Suprapubic skin (tissue), 4 donors: ENCODE measurements at regions not wholly inside any gene's neighbourhood (a gene's known extent, or its start where the extent isn't known, plus 50 kb on each side); places are given as distances from the start of the nearest gene placed in this dataset.

Experiments used
- EP300 ChIP-seq: sonication (generic); formaldehyde crosslinking; IDR thresholded peaks from one replicate; pipeline ENCODE4 v1.6.1; 2017; ENCODE audit warnings: antibody characterized with exemption
- POLR2A ChIP-seq, 2 donors: fragments of 450-650 bp; IDR thresholded peaks; one replicate each; pipeline ENCODE4 v1.6.1; 2017; ENCODE audit warnings: antibody characterized with exemption in 2 of 2, mild to moderate bottlenecking in 2 of 2, moderate library complexity in 2 of 2
- POLR2AphosphoS5 ChIP-seq, 3 donors: sonication (generic); formaldehyde crosslinking; IDR thresholded peaks; one replicate each; pipeline ENCODE4 v1.6.1; 2017; ENCODE audit warnings: antibody characterized with exemption in 3 of 3
- TF ChIP-seq, protein P1 (sequence below), 2 donors: fragments of 200-600 bp in 1 of 2; fragments of 450-650 bp in 1 of 2; sonication (generic) in 1 of 2; IDR thresholded peaks; one replicate each; pipeline ENCODE4 v1.5.1; 2016 to 2019; ENCODE audit warnings: antibody characterized with exemption in 2 of 2, mild to moderate bottlenecking in 1 of 2, moderate library complexity in 1 of 2

DNA sequence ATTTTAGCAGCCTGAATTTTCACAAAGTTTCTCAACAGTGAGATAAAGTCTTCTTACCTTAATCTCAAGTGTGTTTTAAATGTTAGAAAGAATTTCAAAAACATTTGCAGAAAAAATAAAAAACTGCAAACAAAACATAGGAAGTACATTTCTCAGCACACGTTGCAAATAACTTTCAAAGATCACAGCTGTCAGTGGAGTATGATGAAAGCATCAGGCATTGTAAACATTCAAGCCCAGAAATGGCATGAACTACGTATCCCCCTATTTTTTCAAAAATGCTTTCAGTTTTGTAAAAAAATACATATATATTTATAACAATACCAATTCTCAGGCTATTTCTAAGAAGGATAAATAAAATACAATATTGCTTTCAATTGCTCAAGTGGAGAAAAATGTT is 320.6 kb upstream of the TFPI start:
- TF ChIP-seq POLR2AphosphoS5 (IDR thresholded peaks at IDR 0.05) (no peak), POLR2A (IDR thresholded peaks at IDR 0.05) (no peak), EP300 (no peak)
- TF ChIP-seq, protein P1, sequence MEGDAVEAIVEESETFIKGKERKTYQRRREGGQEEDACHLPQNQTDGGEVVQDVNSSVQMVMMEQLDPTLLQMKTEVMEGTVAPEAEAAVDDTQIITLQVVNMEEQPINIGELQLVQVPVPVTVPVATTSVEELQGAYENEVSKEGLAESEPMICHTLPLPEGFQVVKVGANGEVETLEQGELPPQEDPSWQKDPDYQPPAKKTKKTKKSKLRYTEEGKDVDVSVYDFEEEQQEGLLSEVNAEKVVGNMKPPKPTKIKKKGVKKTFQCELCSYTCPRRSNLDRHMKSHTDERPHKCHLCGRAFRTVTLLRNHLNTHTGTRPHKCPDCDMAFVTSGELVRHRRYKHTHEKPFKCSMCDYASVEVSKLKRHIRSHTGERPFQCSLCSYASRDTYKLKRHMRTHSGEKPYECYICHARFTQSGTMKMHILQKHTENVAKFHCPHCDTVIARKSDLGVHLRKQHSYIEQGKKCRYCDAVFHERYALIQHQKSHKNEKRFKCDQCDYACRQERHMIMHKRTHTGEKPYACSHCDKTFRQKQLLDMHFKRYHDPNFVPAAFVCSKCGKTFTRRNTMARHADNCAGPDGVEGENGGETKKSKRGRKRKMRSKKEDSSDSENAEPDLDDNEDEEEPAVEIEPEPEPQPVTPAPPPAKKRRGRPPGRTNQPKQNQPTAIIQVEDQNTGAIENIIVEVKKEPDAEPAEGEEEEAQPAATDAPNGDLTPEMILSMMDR (IDR thresholded peaks at IDR 0.05), result no peak
